ENCODE measurements at regions not wholly inside any gene's neighbourhood (a gene's known extent, or its start where the extent isn't known, plus 50 kb on each side); places are given as distances from the start of the nearest gene placed in this dataset.

DNA sequence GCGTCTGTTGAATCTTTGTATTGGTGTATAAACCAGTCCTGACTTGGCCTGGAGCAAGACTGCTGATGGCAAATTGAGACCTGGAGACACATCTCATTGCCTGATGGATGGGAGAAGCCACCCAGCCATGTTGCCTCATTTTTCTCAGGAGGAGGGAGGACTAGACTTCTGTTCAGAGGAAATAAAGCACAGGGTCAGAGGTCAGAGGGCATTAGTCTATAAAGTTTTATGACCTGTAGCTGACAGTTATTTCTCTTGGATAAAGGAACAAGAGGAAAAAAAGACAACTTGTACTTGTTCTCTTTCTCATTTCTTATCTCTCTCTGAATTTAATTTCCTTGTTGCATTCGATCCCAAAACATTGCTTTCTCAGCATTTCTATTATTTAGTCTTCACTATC, 775.9 kb downstream of the SQOR start:
- Histone ChIP-seq H3K4me2 (ENCODE audit: low read length) (no peak overlapping the region), H3K27ac (ENCODE audit: low read length) (no peak overlapping the region), H3K4me3 (ENCODE audit: low read length) (no peak overlapping the region), H3K9me3 (ENCODE audit: low read length) (no peaks in the 10 kb centered on the region), H3K9me2 (replicated peaks; ENCODE audit: low read length) (no peaks in the 10 kb centered on the region), H2AFZ (ENCODE audit: low read length) (no peak overlapping the region), H3K27me3 (ENCODE audit: low read length) (no peaks in the 10 kb centered on the region), H3K4me1 (ENCODE audit: insufficient read depth, low read length) (no peaks in the 10 kb centered on the region), H3F3A (ENCODE audit: low read length, unreplicated experiment) (no peaks in the 10 kb centered on the region), H3K79me2 (ENCODE audit: low read length) (no peaks in the 10 kb centered on the region), H3K36me3 (ENCODE audit: low read depth, low read length) (no peaks in the 10 kb centered on the region), H4K20me1 (ENCODE audit: low read length) (no peaks in the 10 kb centered on the region), H3K9ac (ENCODE audit: low read length) (no peak overlapping the region)
- BruUV-seq (replicated peaks): no TSS peak
- ChIA-PET POLR2A (ENCODE audit: unreplicated experiment) (no interaction called here), CTCF (no interaction called here)
- TF ChIP-seq, protein P1, sequence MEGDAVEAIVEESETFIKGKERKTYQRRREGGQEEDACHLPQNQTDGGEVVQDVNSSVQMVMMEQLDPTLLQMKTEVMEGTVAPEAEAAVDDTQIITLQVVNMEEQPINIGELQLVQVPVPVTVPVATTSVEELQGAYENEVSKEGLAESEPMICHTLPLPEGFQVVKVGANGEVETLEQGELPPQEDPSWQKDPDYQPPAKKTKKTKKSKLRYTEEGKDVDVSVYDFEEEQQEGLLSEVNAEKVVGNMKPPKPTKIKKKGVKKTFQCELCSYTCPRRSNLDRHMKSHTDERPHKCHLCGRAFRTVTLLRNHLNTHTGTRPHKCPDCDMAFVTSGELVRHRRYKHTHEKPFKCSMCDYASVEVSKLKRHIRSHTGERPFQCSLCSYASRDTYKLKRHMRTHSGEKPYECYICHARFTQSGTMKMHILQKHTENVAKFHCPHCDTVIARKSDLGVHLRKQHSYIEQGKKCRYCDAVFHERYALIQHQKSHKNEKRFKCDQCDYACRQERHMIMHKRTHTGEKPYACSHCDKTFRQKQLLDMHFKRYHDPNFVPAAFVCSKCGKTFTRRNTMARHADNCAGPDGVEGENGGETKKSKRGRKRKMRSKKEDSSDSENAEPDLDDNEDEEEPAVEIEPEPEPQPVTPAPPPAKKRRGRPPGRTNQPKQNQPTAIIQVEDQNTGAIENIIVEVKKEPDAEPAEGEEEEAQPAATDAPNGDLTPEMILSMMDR (conservative IDR thresholded peaks at IDR 0.05; ENCODE audit: low read depth, low read length): no peak
- TF ChIP-seq EZH2phosphoT487 (IDR thresholded peaks at IDR 0.05; ENCODE audit: borderline replicate concordance, low read length): no peak
- no peak for TF ChIP-seq EZH2 (IDR thresholded peaks at IDR 0.05; ENCODE audit: low read length, unreplicated experiment)
- ATAC-seq (no peak), DNase-seq (no peak)
- intact Hi-C loops (cut with micrococcal nuclease): no loop called here

- H3K4me2 ChIP-seq (ENCODE audit: low read length): no peak overlapping the region
- no peaks in the 10 kb centered on the region for H3K36me3 ChIP-seq (ENCODE audit: low read depth, low read length)
- H3K4me1 ChIP-seq (ENCODE audit: insufficient read depth, low read length): no peaks in the 10 kb centered on the region
- no peaks in the 10 kb centered on the region for H4K20me1 ChIP-seq (ENCODE audit: low read length)
- no peaks in the 10 kb centered on the region for H3K27me3 ChIP-seq (ENCODE audit: low read length)
- DNase-seq (no peak), ATAC-seq (no peak)
- CTCF ChIA-PET: no interaction called here
- intact Hi-C loops (cut with micrococcal nuclease): no loop called here
- H2AFZ ChIP-seq (ENCODE audit: low read length): no peak overlapping the region
- H3K9ac ChIP-seq (ENCODE audit: low read length): no peak overlapping the region
- no peaks in the 10 kb centered on the region for H3K79me2 ChIP-seq (ENCODE audit: low read length)
- H3K9me2 ChIP-seq (replicated peaks; ENCODE audit: low read length): no peaks in the 10 kb centered on the region
- no peak overlapping the region for H3K27ac ChIP-seq (ENCODE audit: low read length)
- no peaks in the 10 kb centered on the region for H3F3A ChIP-seq (ENCODE audit: low read length, unreplicated experiment)
- BruUV-seq (replicated peaks): no TSS peak
- POLR2A ChIA-PET (ENCODE audit: unreplicated experiment): no interaction called here
- H3K9me3 ChIP-seq (ENCODE audit: low read length): no peaks in the 10 kb centered on the region
- TF ChIP-seq EZH2phosphoT487 (IDR thresholded peaks at IDR 0.05; ENCODE audit: borderline replicate concordance, low read length) (no peak), EZH2 (IDR thresholded peaks at IDR 0.05; ENCODE audit: low read length, unreplicated experiment) (no peak)
- TF ChIP-seq, protein P1 (conservative IDR thresholded peaks at IDR 0.05; ENCODE audit: low read depth, low read length): no peak
- no peak overlapping the region for H3K4me3 ChIP-seq (ENCODE audit: low read length)
Observed at GRCh38 chr15:46411900-46412299, 777.1 kb downstream of the SQOR start.

- ATAC-seq: no peak
- ChIA-PET CTCF (no interaction called here), POLR2A (ENCODE audit: unreplicated experiment) (no interaction called here)
- H3K27me3 ChIP-seq (ENCODE audit: low read length): no peaks in the 10 kb centered on the region
- H3K36me3 ChIP-seq (ENCODE audit: low read depth, low read length): no peaks in the 10 kb centered on the region
- H3K4me1 ChIP-seq (ENCODE audit: insufficient read depth, low read length): no peaks in the 10 kb centered on the region
- TF ChIP-seq, protein P1 (conservative IDR thresholded peaks at IDR 0.05; ENCODE audit: low read depth, low read length): no peak
- TF ChIP-seq EZH2 (IDR thresholded peaks at IDR 0.05; ENCODE audit: low read length, unreplicated experiment): no peak
- TF ChIP-seq EZH2phosphoT487 (IDR thresholded peaks at IDR 0.05; ENCODE audit: borderline replicate concordance, low read length): no peak
- no peak overlapping the region for H3K4me3 ChIP-seq (ENCODE audit: low read length)
- no peaks in the 10 kb centered on the region for H3K79me2 ChIP-seq (ENCODE audit: low read length)
- no peak overlapping the region for H3K9ac ChIP-seq (ENCODE audit: low read length)
- no peaks in the 10 kb centered on the region for H4K20me1 ChIP-seq (ENCODE audit: low read length)
- no peaks in the 10 kb centered on the region for H3F3A ChIP-seq (ENCODE audit: low read length, unreplicated experiment)
- H3K4me2 ChIP-seq (ENCODE audit: low read length): no peak overlapping the region
- no peaks in the 10 kb centered on the region for H3K9me3 ChIP-seq (ENCODE audit: low read length)
- BruUV-seq (replicated peaks): no TSS peak
- H2AFZ ChIP-seq (ENCODE audit: low read length): no peak overlapping the region
- no peaks in the 10 kb centered on the region for H3K9me2 ChIP-seq (replicated peaks; ENCODE audit: low read length)
- intact Hi-C loops (cut with micrococcal nuclease): no loop called here
- peak; percentile 12 for DNase-seq
- H3K27ac ChIP-seq (ENCODE audit: low read length): no peak overlapping the region
Observed at GRCh38 chr15:46413799-46414198, 779.0 kb downstream of the SQOR start.

Measured in PC-3 (cell line).